Hindlimb muscle (tissue), 1 donor: ENCODE measurements at regions not wholly inside any gene's neighbourhood (a gene's known extent, or its start where the extent isn't known, plus 50 kb on each side); places are given as distances from the start of the nearest gene placed in this dataset.

ENCODE experiments used
- DNase-seq: peaks from one replicate; pipeline ENCODE4 v3.0.0-alpha.2; 2013

- no peak for DNase-seq
Observed at GRCh38 chr13:73138638-73139491, 80.1 kb downstream of the KLF5 start.

GRCh38 chr13:73138276-73138637 is 79.5 kb downstream of the KLF5 start:
- no peak for DNase-seq

- no peak for DNase-seq
Observed at GRCh38 chr13:73136776-73137175, 78.0 kb downstream of the KLF5 start.

GRCh38 chr13:73133531-73133930 is 74.7 kb downstream of the KLF5 start:
- DNase-seq: no peak

- no peak for DNase-seq
Observed at GRCh38 chr13:73131247-73131646, 72.4 kb downstream of the KLF5 start.

GRCh38 chr13:73129023-73129422 is 70.2 kb downstream of the KLF5 start:
- no peak for DNase-seq
